A673 (cell line): ENCODE measurements at regions not wholly inside any gene's neighbourhood (a gene's known extent, or its start where the extent isn't known, plus 50 kb on each side); places are given as distances from the start of the nearest gene placed in this dataset.

ENCODE experiments used
- BruUV-seq: library from RNA; stranded (reverse); fragments of 400-500 nt; replicated peaks from 2 replicates; lab custom pipeline; 2021; lab: Mats Ljungman, UMichigan
- CTCF ChIA-PET: fragments of 300-600 bp; sonication (Branson Sonifier 250); formaldehyde crosslinking; loops from one replicate; lab custom pipeline; 2022; ENCODE audit warnings: antibody characterized with exemption; lab: Charles Lee
- POLR2A ChIA-PET: fragments of 300-600 bp; sonication (Branson Sonifier 250); formaldehyde crosslinking; loops from one replicate; lab custom pipeline; 2022; ENCODE audit warnings: antibody characterized with exemption; ENCODE audit not compliant: low non-redundant PET; lab: Charles Lee
- DNase-seq: peaks from one replicate; pipeline ENCODE4 v3.0.0-alpha.2; 2015; ENCODE audit warnings: low spot score
- H3K27ac ChIP-seq: fragments of 200-600 bp; sonication (generic); 2 replicates; pipeline ENCODE4 v1.5.1; 2016; ENCODE audit warnings: mixed run types, low read depth, mild to moderate bottlenecking, mixed read lengths, antibody characterized with exemption, low read length; ENCODE audit not compliant: poor library complexity, severe bottlenecking
- H3K27me3 ChIP-seq: fragments of 200-600 bp; sonication (generic); replicated peaks from 2 replicates; pipeline ENCODE4 v1.6.1; 2017; ENCODE audit warnings: mixed run types, low read depth, mild to moderate bottlenecking, mixed read lengths, antibody characterized with exemption, low read length; ENCODE audit not compliant: insufficient read depth, poor library complexity
- H3K36me3 ChIP-seq: fragments of 200-600 bp; sonication (generic); 2 replicates; pipeline ENCODE4 v1.6.1; 2016; ENCODE audit warnings: mixed run types, mild to moderate bottlenecking, mixed read lengths, antibody characterized with exemption, low read length; ENCODE audit not compliant: insufficient read depth, poor library complexity, severe bottlenecking
- H3K4me1 ChIP-seq: fragments of 200-600 bp; sonication (generic); 2 replicates; pipeline ENCODE4 v1.6.1; 2017; ENCODE audit warnings: mixed run types, mild to moderate bottlenecking, mixed read lengths, antibody characterized with exemption, low read length; ENCODE audit not compliant: insufficient read depth, poor library complexity, severe bottlenecking
- H3K4me3 ChIP-seq: fragments of 200-600 bp; sonication (generic); 2 replicates; pipeline ENCODE4 v1.5.1; 2016; ENCODE audit warnings: low read depth, mixed run types, mild to moderate bottlenecking, mixed read lengths, low read length; ENCODE audit not compliant: poor library complexity, severe bottlenecking
- H3K9me3 ChIP-seq: fragments of 200-600 bp; sonication (generic); 2 replicates; pipeline ENCODE4 v1.6.1; 2016; ENCODE audit warnings: mixed run types, low read depth, mild to moderate bottlenecking, mixed read lengths, antibody characterized with exemption, low read length; ENCODE audit not compliant: poor library complexity, severe bottlenecking
- CTCF ChIP-seq: fragments of 300-800, 200-600 bp; sonication (generic); conservative IDR thresholded peaks from 2 replicates; pipeline ENCODE4 v1.5.1; 2017; ENCODE audit warnings: low read depth, mild to moderate bottlenecking, antibody characterized with exemption, low read length, moderate library complexity, mixed read lengths
- EZH2 ChIP-seq: fragments of 200-600 bp; sonication (generic); IDR thresholded peaks from 2 replicates; pipeline ENCODE4 v1.6.1; 2017; ENCODE audit warnings: borderline replicate concordance, low read depth, mild to moderate bottlenecking, mixed read lengths, antibody characterized with exemption, low read length; ENCODE audit not compliant: poor library complexity, severe bottlenecking
- intact Hi-C: fragments of 100-400 bp; cut with micrococcal nuclease; formaldehyde crosslinking; loops from one replicate; pipeline ENCODE4 v1.10.0; 2022; ENCODE audit not compliant: unreplicated experiment

- TF ChIP-seq CTCF: no peak
- no peak for TF ChIP-seq EZH2
- no peak overlapping the region for H3K4me3 ChIP-seq
- intact Hi-C loops: no loop called here
- H3K4me1 ChIP-seq: no peaks in the 10 kb centered on the region
- DNase-seq: no peak
- H3K27me3 ChIP-seq: no peaks in the 10 kb centered on the region
- no peak overlapping the region for H3K27ac ChIP-seq
- POLR2A ChIA-PET: no interaction called here
- CTCF ChIA-PET: no interaction called here
- no peaks in the 10 kb centered on the region for H3K9me3 ChIP-seq
- no TSS peak for BruUV-seq
- H3K36me3 ChIP-seq: no peaks in the 10 kb centered on the region
These were observed 417.6 kb upstream of the LINC00305 start for GRCh38 chr18:64566456-64566855.

GRCh38 chr18:64562651-64563050 lies 413.8 kb upstream of the LINC00305 start:
- BruUV-seq: no TSS peak
- no peaks in the 10 kb centered on the region for H3K36me3 ChIP-seq
- ChIA-PET POLR2A (no interaction called here), CTCF (no interaction called here)
- H3K4me3 ChIP-seq: no peak overlapping the region
- TF ChIP-seq EZH2 (no peak), CTCF (no peak)
- H3K4me1 ChIP-seq: no peaks in the 10 kb centered on the region
- no peaks in the 10 kb centered on the region for H3K9me3 ChIP-seq
- H3K27ac ChIP-seq: no peak overlapping the region
- intact Hi-C loops: no loop called here
- DNase-seq: no peak
- H3K27me3 ChIP-seq: no peaks in the 10 kb centered on the region

- TF ChIP-seq EZH2 (no peak), CTCF (no peak)
- H3K27ac ChIP-seq: no peak overlapping the region
- H3K4me1 ChIP-seq: no peaks in the 10 kb centered on the region
- no peaks in the 10 kb centered on the region for H3K9me3 ChIP-seq
- H3K36me3 ChIP-seq: no peaks in the 10 kb centered on the region
- intact Hi-C loops: no loop called here
- H3K4me3 ChIP-seq: no peak overlapping the region
- POLR2A ChIA-PET: no interaction called here
- no peak for DNase-seq
- CTCF ChIA-PET: no interaction called here
- no TSS peak for BruUV-seq
- H3K27me3 ChIP-seq: no peaks in the 10 kb centered on the region
These were observed 397.6 kb upstream of the LINC00305 start for GRCh38 chr18:64546451-64546850.
